M059J (cell line): ENCODE measurements at regions not wholly inside any gene's neighbourhood (a gene's known extent, or its start where the extent isn't known, plus 50 kb on each side); places are given as distances from the start of the nearest gene placed in this dataset.

Source experiments
- DNase-seq: peaks from one replicate; pipeline ENCODE4 v3.0.0-alpha.2; 2012; ENCODE audit warnings: low read depth

DNA sequence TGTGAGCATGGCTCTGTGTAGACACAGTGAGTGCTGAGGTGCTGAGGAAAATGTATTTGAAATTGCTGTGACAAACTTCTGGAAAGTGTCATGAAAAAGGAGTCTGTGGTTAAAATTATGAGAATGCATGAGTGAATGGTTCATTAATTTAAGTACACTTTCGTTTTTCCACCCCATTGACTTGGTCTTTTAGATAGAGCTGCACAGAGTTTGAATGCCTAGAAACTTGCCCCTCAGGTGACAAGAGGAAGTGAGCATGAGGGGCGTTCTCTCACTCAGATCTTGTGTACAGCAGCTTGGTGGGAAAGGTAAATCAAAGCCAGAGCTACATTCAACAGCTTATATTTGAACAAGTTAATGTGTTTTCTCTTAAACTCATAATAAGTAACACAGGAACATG, 296.8 kb downstream of the WDR72 start:
- DNase-seq = no peak

DNA sequence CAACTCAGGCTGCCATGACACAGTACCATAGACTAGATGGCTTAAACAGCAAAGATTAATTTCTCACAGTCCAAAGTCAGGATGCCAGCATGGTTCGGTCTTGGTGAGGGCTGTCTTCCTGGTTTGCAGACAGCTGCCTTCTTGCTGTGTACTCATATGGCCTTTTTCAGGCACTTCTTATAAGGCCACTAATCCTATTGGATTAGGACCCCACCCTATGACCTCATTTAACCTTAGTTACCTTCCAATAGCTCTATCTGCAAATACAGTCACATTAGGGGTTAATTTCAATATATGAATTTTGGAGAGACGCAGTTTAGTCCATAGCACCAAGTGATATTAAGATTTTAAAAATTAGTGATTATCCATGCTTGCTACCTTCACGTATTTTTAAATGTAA, 297.8 kb downstream of the WDR72 start:
- DNase-seq = no peak

DNA sequence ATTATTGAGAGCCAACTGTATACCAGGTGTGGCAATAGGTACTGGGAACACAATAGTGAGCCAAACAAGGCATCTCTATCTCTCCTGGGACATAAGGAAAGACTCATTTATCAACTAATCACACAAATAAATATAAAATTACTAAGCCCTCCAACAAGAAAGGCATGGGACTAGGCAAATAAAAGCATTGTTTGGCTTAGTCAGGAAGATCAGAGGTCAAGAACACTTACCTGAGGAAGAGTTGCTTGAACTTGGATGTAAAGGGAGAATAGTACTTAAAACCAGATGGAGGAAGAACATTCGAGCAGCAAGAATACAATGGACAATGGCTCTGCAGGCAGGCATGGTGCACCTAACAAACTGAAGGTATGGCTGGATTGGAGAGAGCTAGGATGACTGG, 300.7 kb downstream of the WDR72 start:
- DNase-seq = no peak

DNA sequence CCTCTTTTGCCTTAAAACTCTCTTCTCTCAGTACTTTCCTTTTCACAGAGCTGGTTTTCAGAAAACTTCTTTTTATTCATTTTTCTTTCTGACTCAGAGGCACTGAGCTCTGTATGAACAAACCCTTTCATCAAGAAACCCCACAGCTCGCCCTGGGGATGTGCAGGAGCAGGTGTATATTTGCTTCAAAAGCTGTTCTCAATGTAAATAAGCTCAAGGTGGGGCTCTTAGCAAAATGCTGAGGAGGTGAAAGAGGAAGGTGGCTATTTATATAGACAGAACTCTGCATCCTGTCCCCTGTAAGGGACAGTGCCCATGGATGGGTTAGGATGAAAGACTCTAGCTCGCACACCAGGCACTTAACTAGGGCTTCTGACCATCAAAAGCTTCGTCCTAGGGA, 302.0 kb downstream of the WDR72 start:
- DNase-seq = no peak

DNA sequence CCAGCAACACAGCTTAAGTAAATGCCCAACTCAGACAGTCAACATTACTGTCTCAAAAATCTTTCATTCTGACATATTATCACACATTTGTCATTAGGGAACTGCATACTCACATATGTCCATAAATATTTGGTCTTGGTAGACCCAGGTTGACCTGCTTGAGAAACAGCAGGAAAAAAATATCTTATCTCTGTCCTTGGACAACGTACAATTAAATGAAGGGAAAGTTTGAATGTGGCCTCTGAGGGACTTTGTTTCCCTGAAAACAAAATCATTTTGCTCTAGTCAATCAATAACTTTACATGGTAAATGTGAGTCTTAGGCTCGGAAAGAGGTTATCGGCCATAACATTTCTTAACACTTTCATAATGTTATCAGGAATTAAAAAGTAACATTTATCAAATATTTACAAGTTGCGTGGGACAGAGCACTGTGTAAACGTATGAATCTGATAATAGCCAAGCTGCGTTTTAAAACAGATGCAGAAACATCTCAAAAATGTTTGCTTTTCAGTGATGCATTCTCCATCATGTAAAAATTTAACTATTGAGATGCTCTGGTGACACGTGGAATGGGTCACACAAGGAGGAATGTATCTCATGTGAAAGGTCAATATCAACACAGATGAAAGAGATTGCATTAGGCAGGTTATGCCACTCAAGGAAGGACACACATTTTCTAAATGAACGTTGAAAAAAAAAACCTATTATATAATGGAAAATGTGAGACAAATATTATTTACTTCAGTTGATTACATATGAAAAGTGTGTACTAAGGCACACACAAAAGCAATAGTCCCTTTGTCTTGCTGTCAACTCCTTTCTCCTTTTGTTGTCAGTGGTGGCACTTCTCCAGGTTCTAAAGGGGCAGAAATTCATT, 304.4 kb downstream of the WDR72 start:
- no peak for DNase-seq

DNA sequence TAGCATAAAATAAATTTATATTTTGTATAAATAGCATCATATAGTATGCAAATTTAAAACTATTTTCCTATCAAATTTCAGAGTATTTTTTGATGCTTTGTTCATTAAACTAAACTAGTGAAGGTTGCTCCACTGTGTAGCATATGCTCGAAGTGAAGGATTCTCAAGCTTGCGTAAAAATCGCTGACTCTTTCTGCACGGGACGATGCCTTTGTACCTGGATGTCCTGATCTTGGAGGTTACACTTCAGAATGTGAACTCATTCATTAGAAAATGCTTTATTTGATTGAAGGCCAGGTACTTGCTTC, 305.0 kb downstream of the WDR72 start:
- no peak for DNase-seq

DNA sequence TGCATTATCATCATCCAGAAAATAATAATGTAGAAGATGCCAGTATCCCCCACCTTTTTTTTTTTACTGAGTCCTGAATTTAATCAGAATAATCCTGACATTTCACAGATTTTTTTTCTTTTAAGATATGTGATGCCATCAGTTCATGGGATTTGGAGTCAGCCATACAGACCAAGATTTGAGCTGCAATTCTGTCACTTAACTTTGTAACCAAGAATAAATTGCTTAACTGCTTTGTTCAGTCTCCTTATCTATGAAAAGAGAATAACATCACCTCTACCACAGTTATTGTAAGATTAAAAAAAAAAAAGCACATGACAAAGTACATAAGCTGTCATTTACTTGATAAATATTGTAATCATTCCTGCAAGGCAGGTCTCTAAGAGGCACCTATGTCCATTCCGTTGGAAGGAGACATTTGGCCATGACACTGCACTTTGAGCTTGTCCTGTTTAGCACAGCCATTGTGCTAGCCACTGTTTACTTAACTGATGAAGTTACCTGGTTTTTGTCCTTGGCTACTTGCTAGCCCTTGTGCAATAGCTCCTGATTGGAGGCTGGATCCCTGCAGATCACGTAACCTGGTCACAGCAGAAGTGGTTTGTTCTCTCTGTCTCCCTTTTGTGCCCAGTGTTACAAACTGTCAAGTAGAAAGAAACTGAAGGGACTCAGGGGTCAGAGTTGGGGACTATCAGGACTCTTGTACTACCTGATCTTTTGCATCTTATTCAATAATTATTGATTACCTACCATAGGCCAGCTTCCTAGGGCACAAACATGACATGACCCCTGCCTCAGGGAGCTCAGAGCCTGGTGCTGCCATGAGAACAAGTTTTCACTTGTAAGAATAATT, 306.0 kb downstream of the WDR72 start:
- no peak for DNase-seq

DNA sequence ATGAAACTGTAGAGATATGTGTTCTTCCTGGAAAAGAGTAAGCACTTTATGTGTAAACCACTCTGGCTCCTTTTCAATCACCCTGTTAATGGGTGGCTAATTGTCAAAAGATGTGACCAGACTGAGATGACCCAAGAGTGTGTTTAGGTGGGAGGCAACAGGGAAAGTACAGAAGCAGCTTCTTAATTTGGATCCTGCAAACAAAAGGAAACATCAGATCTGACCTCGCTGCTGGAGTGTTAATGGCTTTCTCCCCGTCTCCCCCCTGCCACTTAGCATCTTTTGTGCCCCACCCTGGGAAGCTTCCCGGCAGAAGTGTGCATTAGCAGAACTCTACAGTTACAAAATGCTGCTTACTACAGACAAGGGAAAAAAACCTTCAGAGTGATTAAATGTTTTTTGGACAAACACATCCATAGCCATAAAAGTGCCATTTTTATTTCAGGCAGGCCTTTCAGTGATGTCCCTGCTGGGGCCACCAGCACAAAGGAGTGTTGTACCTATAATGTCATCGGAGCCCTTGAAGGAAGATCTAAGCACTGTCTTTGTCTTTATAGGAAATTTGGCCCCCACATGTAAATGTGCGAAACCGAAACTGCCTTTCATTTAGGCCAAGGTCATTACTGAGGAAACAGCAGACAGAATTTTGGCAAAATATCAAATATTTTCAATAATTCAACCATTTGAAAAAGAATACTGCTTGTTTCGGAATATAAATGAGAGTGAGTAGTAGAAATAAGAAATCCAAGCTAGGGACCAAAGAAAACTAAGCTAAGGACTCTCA, 311.0 kb downstream of the WDR72 start:
- DNase-seq = no peak

DNA sequence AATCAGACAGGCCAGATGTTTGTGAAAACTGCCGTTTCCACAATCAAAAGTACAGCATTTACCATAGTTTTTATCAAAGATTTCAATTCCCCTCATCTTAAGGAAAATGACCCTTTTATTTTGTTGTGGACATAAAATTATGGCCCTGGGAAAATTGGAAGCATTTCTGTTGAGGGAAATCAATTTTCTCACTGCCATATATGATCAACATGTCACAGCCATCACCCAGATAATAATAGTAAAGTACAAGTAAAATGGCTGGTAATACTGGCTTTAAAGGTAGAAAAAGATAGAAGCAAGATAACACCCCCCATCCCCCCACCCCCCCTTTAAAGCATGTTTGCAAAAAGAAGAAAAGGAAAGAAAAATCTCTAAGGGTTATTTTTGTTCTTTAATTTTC, 311.7 kb downstream of the WDR72 start:
- DNase-seq = no peak

DNA sequence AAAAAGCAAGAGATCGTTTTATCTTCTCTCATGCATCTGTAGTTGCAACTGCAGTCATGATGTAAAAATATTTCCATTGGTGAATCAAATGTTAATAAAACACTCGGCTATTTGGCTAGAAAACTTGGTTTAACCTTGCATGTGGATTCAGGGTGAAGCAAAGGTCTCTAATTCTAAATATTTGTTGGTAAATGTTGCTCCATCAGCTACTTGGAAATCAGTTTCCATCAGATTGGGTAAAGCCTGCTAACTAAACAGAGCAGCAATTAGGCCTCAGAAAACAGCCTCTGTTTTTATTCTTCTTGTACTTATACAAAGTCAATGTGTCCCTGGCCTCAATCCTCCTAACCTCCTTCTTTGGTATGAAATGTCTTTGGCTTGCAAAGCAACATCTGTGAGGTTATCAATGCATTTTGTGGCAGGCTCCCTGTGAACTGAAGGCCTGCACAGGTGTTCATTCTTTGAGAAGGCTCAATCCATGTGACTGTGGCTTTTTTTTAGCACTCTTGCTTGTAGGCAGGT, 312.3 kb downstream of the WDR72 start:
- DNase-seq = no peak

DNA sequence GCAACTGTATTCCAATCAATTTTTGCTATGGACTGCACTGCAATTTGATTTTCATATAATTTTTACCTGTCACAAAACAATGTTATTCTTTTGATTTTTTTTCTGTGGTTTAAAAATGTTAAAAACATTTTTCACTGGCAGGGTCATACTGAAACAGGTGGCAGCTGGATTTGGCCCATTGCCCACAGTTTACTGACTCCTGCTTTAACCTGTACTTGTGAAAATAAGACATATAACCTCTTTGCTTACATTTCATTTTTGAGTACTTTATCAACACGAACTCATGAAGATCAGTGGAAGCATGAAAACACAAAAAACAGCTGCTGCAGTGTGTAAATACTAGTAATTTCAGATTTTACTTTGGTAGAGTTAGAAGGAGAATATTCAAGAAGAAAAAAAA, 313.1 kb downstream of the WDR72 start:
- DNase-seq = no peak

DNA sequence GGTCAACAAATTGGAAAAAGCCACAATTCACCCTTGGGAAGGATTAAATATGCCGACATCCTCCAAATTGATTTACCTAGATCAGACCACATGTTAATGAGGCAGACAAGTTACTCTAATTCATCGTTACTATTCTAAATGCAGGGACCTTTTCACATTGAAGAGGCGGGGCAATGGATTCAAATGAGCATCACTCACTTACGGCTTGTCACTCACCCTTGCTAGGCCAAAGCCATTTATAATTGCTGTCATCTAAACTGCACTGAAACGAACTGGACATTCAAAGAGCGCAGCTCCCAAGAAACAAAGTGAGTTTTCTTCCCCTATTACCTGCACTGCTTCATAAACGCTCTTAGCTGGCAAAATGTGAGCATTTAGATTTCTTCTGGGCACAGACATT, 313.9 kb downstream of the WDR72 start:
- DNase-seq = no peak

DNA sequence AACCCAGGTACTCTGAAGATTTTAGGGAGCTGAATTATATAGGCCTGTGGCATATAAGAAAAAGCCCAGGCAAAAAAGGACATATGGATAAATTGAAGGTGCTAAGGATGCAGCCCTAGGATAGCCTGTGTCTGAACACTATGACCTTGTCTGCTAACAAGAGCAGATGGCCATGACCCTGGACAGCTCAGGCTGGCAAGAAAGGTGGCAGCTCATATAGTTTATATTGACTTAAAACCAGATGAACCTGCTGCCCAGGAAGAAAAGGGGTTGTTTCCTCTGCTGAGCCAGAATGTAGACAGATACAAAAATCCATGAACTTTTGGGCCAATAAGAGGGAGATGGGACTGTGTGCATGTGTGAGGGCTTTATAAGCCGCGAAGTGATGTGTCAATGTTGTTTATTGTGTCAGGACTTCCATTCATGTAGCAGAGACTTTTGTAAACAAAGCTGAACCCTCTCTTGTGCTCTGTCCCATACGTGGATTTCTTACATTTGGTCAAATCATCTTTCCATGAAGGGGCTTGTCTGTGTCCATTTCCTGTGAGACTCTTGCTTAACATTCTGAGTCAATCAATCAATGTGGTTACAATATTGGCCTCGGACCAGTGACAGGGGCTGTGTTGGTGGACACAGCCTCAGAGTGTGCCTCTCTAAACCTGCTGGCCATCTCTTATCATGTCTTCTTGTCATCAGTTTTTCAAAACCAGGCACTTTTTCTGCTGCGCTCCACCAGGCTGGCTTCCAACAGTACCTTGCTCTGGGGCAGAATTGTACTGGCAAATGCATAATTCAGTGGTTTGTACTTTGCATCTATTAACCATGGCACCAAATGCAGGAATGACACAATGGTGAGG, 321.2 kb downstream of the WDR72 start:
- DNase-seq = no peak

DNA sequence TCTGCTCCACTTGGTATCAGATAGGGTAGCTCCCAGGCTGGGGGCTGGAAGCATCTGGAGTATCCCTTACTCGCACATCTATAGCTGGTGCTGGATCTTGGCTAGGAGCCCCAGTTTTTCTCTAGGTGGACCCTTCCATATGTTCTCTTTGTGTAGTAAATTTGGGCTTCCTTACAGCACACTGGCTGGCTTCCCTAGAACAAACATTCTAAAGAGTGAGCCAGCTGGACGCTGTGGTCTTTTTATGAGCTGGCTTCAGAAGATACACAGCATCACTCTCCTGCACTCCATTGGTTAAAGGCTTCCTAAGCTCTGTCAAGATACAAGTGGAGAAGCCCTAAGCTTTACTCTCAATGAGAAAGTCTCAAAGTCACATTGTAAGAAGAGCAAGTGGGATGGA, 322.1 kb downstream of the WDR72 start:
- DNase-seq = no peak

DNA sequence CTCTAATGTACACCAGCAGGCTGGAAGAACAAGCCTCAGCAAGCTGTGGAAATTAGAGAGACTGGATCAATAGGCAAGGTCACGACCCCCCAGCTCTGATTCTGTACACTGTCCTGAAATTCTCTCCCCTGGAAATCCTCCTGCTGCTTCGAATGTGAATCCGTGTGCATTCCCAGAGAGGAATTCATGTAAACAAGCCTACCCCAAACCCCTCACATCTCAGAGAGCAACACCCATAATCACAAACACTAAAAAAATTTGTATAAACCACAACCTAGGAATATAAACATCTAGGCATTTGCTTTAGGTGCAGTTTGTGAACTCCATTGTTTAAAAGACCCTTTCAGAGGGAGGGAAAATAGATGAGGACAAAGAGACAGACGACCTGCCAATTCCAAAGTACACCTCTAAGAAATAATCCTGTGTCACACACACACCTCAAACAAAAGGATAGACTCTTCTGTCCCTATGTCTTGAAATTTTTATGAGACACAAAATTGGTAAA, 325.2 kb downstream of the WDR72 start:
- no peak for DNase-seq

DNA sequence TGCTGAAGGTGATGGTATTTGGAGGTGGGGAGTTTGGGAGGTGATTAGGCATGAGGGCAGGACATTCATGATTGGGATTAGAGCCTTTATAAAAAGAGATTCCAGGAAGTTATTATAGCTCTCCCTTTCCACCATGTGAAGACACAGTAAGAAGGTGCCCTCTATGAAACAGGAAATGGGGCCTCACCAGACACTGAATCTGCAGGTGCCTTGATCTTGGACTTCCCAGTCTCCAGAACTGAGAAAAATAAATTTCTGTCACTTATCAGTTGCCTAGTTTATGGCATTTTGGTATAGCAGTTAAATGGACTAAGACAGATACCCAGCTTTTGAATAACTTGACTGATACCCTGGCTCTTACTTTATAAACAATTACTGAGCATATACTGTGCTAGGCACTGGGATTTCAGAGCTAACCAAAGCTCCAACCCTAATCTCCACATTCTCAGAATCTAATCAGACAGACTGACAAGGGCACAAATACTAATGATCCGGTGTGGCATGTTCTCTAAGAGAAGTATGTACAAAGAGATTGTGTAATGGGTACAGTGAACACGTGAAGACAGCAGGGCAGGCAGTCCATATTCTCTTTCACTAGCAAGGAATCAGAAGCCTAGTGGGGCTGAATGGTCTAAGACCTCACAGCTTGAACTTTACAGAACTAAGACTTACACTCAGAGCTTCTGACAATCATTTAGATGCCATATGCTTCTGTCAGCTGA, 343.1 kb downstream of the WDR72 start:
- no peak for DNase-seq

DNA sequence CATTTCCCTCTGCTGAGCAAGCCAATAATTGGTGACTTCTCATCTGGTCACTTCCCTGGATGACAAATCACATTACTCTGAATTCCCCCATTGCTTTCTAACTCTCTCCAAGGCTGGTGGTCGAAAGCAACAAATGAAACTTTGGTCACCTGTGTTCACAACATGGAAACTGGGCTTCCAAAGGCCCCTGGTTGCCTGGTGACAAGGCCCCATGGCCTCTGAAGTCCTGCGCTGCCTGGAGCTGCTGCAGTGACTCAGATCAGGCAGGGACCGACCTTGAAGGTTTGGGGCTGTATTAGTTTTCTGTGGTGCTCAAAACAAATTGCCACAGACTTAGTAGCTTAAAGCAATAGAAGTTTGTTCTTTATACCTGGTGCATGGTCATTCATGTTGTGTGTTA, 345.3 kb downstream of the WDR72 start:
- DNase-seq = no peak

DNA sequence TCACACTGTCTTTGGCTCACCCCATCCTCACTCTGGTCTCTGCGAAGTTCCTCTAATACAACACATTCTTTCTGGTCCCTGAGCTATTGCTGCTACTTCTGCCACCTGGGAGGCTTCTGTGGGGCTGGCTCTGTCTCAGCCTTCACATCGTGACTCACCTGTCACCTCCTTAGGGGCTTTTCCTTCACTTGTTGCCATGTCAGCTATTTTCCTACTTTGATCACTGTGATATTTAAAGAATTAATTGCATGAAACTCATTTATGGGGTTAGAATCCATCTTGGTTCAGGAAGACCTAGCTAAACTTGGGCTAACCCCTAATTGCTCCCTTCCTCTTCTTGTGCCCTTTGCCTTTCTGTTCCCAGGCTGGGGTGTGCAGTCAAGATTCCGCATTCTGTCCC, 346.9 kb downstream of the WDR72 start:
- no peak for DNase-seq

DNA sequence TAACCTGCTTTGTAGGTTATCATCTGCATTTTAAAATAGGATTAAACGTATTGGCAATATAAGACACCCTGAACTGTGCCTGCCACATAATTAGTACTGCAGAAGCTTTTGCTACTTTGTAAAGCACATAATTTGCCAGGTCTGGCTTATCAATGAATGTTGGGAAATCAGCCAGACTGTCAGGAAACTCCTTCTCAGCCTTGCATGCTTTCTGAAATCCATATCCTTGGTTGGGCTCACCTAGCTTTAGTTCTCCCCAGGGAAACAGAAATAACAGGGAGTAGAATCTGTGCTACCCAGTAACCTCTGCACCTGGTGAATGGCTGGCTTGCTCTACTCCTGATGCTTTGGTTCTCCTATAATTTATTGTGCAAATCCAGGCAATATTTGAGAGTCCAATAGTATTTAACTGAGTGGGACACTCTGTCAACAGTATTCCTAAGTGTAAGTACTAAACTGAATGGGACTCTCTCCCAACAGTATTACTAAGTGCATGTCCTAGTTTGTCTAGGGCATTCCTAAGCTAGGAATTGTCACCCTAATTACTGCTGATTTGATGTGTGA, 354.5 kb downstream of the WDR72 start:
- DNase-seq = no peak

DNA sequence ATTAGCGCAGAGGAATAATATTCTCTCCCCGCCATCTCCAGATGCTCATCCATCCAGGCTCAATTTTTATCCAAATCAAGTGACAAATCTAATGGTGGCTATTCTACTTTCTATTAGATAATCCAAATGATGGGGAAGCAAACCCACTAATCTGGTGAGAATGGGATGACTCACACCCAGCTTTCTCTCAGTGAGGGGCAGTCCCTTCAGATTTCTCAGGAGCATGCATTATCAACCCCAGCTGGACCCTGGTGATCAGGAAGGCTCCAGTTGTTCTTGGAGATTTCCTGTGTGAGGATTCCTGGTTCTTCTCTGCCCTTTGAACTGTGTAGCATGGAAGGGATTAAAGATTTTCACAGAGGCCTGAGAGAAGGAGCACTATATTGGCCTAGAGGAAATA, 358.0 kb downstream of the WDR72 start:
- no peak for DNase-seq
